GM06990 (cell line): ENCODE measurements at regions not wholly inside any gene's neighbourhood (a gene's known extent, or its start where the extent isn't known, plus 50 kb on each side); places are given as distances from the start of the nearest gene placed in this dataset.

ENCODE experiments used
- DNase-seq: peaks from one replicate; pipeline ENCODE4 v3.0.0-alpha.2; 2011; ENCODE audit not compliant: insufficient read length; ENCODE audit errors: extremely low read depth
- H3K27me3 ChIP-seq: replicated peaks from 2 replicates; pipeline ENCODE4 v1.6.0; 2011; ENCODE audit warnings: low read length; ENCODE audit not compliant: control insufficient read depth, insufficient read depth
- H3K36me3 ChIP-seq: 2 replicates; pipeline ENCODE4 v1.5.1; 2011; ENCODE audit warnings: low read length; ENCODE audit not compliant: control insufficient read depth, insufficient read depth
- H3K4me3 ChIP-seq: replicated peaks from 2 replicates; pipeline ENCODE4 v1.5.1; 2011; ENCODE audit warnings: low read depth, mild to moderate bottlenecking, control low read depth, low read length
- CTCF ChIP-seq: IDR thresholded peaks from 2 replicates; pipeline ENCODE4 v1.5.1; 2011; ENCODE audit warnings: low read length, control low read depth, mild to moderate bottlenecking, inconsistent platforms; ENCODE audit not compliant: insufficient read depth, poor library complexity, severe bottlenecking

GRCh38 chr3:89847955-89848354 is 740.5 kb downstream of the EPHA3 start:
- no peaks in the 10 kb centered on the region for H3K36me3 ChIP-seq
- H3K4me3 ChIP-seq: no peak overlapping the region
- TF ChIP-seq CTCF: no peak
- no peak for DNase-seq
- no peaks in the 10 kb centered on the region for H3K27me3 ChIP-seq

GRCh38 chr3:89851974-89852621 is 744.7 kb downstream of the EPHA3 start:
- no peaks in the 10 kb centered on the region for H3K36me3 ChIP-seq
- no peak for DNase-seq
- no peaks in the 10 kb centered on the region for H3K27me3 ChIP-seq
- no peak for TF ChIP-seq CTCF
- no peak overlapping the region for H3K4me3 ChIP-seq

- DNase-seq: no peak
- H3K36me3 ChIP-seq: no peaks in the 10 kb centered on the region
Observed at GRCh38 chr3:89859757-89860156, 752.3 kb downstream of the EPHA3 start.

GRCh38 chr3:89867286-89867685 is 759.9 kb downstream of the EPHA3 start:
- H3K36me3 ChIP-seq: no peaks in the 10 kb centered on the region
- no peak overlapping the region for H3K4me3 ChIP-seq
- TF ChIP-seq CTCF: no peak
- H3K27me3 ChIP-seq: no peaks in the 10 kb centered on the region
- no peak for DNase-seq

More at GRCh38 chr3:89859757-89860156, 752.3 kb downstream of the EPHA3 start:
- no peak for TF ChIP-seq CTCF
- Histone ChIP-seq H3K27me3 (no peaks in the 10 kb centered on the region), H3K4me3 (no peak overlapping the region)

GRCh38 chr3:89876116-89876515 is 768.7 kb downstream of the EPHA3 start:
- no peak for TF ChIP-seq CTCF
- Histone ChIP-seq H3K4me3 (no peak overlapping the region), H3K36me3 (no peaks in the 10 kb centered on the region), H3K27me3 (no peaks in the 10 kb centered on the region)
- DNase-seq: no peak

- H3K36me3 ChIP-seq: no peaks in the 10 kb centered on the region
Observed at GRCh38 chr3:89877230-89877629, 769.8 kb downstream of the EPHA3 start.

More at GRCh38 chr3:89877230-89877629, 769.8 kb downstream of the EPHA3 start:
- Histone ChIP-seq H3K27me3 (no peaks in the 10 kb centered on the region), H3K4me3 (no peak overlapping the region)
- TF ChIP-seq CTCF: no peak
- DNase-seq: no peak
